ENCODE measurements at regions not wholly inside any gene's neighbourhood (a gene's known extent, or its start where the extent isn't known, plus 50 kb on each side); places are given as distances from the start of the nearest gene placed in this dataset.

- no peak for DNase-seq (ENCODE audit: low spot score)
- Mint-ChIP-seq H3K4me1 (ENCODE audit: low read depth) (peaks cover 9% of the 10 kb centered on the region), H3K9me3 (ENCODE audit: low read depth) (no peaks in the 10 kb centered on the region), H3K27ac (ENCODE audit: unreplicated experiment) (no peak overlapping the region), H3K36me3 (ENCODE audit: low read depth) (no peaks in the 10 kb centered on the region), H3K27me3 (ENCODE audit: low read depth) (no peaks in the 10 kb centered on the region), H3K4me3 (ENCODE audit: unreplicated experiment) (no peak overlapping the region)
- no peak for TF ChIP-seq CTCF (IDR thresholded peaks at IDR 0.05)
Measured at GRCh38 chr11:121881806-121882205, 234.2 kb downstream of the BLID start.

- TF ChIP-seq CTCF (IDR thresholded peaks at IDR 0.05), result no peak
- DNase-seq (ENCODE audit: low spot score), result no peak
- H3K27me3 Mint-ChIP-seq (ENCODE audit: low read depth), result no peaks in the 10 kb centered on the region
Measured at GRCh38 chr11:121877152-121877551, 238.9 kb downstream of the BLID start.

GRCh38 chr11:121873766-121874165, 242.2 kb downstream of the BLID start:
- peaks cover 6% of the 10 kb centered on the region for H3K4me1 Mint-ChIP-seq (ENCODE audit: low read depth)
- no peak overlapping the region for H3K4me3 Mint-ChIP-seq (ENCODE audit: unreplicated experiment)
- DNase-seq (ENCODE audit: low spot score), result no peak
- TF ChIP-seq CTCF (IDR thresholded peaks at IDR 0.05), result no peak
- H3K27ac Mint-ChIP-seq (ENCODE audit: unreplicated experiment), result no peak overlapping the region
- no peaks in the 10 kb centered on the region for H3K27me3 Mint-ChIP-seq (ENCODE audit: low read depth)
- H3K9me3 Mint-ChIP-seq (ENCODE audit: low read depth), result no peaks in the 10 kb centered on the region
- no peaks in the 10 kb centered on the region for H3K36me3 Mint-ChIP-seq (ENCODE audit: low read depth)

More at GRCh38 chr11:121877152-121877551, 238.9 kb downstream of the BLID start:
- H3K4me3 Mint-ChIP-seq (ENCODE audit: unreplicated experiment), result no peak overlapping the region
- no peak overlapping the region for H3K27ac Mint-ChIP-seq (ENCODE audit: unreplicated experiment)
- H3K4me1 Mint-ChIP-seq (ENCODE audit: low read depth), result no peaks in the 10 kb centered on the region
- H3K36me3 Mint-ChIP-seq (ENCODE audit: low read depth), result no peaks in the 10 kb centered on the region
- no peaks in the 10 kb centered on the region for H3K9me3 Mint-ChIP-seq (ENCODE audit: low read depth)

GRCh38 chr11:121872356-121872755, 243.7 kb downstream of the BLID start:
- no peak for DNase-seq (ENCODE audit: low spot score)
- Mint-ChIP-seq H3K4me1 (ENCODE audit: low read depth) (peaks cover 6% of the 10 kb centered on the region), H3K27ac (ENCODE audit: unreplicated experiment) (no peak overlapping the region), H3K36me3 (ENCODE audit: low read depth) (no peaks in the 10 kb centered on the region), H3K9me3 (ENCODE audit: low read depth) (no peaks in the 10 kb centered on the region), H3K27me3 (ENCODE audit: low read depth) (no peaks in the 10 kb centered on the region), H3K4me3 (ENCODE audit: unreplicated experiment) (no peak overlapping the region)
- no peak for TF ChIP-seq CTCF (IDR thresholded peaks at IDR 0.05)

- no peaks in the 10 kb centered on the region for H3K36me3 Mint-ChIP-seq (ENCODE audit: low read depth)
- peaks cover 6% of the 10 kb centered on the region for H3K4me1 Mint-ChIP-seq (ENCODE audit: low read depth)
- TF ChIP-seq CTCF (IDR thresholded peaks at IDR 0.05), result peak; percentile 38
- H3K27ac Mint-ChIP-seq (ENCODE audit: unreplicated experiment), result no peak overlapping the region
- no peaks in the 10 kb centered on the region for H3K9me3 Mint-ChIP-seq (ENCODE audit: low read depth)
- no peak for DNase-seq (ENCODE audit: low spot score)
- no peaks in the 10 kb centered on the region for H3K27me3 Mint-ChIP-seq (ENCODE audit: low read depth)
- no peak overlapping the region for H3K4me3 Mint-ChIP-seq (ENCODE audit: unreplicated experiment)
Measured at GRCh38 chr11:121870206-121871045, 245.6 kb downstream of the BLID start.

Measured in chondrocyte (in vitro differentiated cells).